GM20431 (cell line): ENCODE measurements at regions not wholly inside any gene's neighbourhood (a gene's known extent, or its start where the extent isn't known, plus 50 kb on each side); places are given as distances from the start of the nearest gene placed in this dataset.
"Not testable (repeated sequence)": the region's sequence is repeated elsewhere in the genome, so short reads cannot be mapped to it uniquely, and the experiment has no call there.

Experiments
- in situ Hi-C: fragments of 300-500 bp; cut with MseI, MboI; formaldehyde crosslinking; loops from one replicate; pipeline ENCODE4 v1.15.0; 2020; ENCODE audit warnings: low sequenced_read_pairs; ENCODE audit not compliant: unreplicated experiment

DNA sequence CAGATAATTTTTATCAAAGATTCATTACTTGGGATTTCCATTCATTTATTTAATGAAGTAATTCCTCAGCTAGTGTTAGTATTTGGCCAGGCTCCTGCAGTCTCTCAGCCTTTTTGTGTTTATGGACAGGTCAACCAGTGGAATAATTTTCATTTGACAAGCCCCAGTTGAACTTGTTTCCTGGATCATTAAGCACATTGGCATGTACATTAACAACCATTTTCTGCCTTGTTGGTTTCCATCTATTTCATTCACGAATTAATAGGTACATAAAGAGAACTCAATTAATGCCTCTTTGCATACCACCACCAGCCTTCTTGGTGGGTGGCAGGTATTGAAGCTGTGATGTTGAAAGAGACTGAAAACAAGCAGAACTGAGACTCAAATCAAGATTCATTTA, 745.2 kb downstream of the KCNA4 start:
- in situ Hi-C loops, result no loop called here

DNA sequence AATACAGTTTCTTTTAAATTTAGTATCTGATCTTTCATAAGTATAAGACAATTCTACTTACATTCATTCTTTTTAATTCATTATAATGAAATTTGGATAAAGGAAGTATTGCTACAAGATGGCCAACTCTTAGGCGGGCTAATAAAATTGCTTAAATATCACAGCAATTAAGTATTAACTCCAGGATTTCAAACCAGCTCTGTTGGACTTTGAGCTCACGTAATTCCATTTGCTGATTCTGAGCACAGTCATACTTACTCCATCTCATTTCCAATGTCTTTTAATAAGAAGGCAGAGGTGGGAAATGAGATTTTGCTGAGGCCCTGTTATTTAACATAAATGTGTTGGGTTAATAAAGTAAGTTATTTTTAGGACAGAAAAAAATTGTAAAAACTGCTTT, 748.1 kb downstream of the KCNA4 start:
- in situ Hi-C loops, result no loop called here

DNA sequence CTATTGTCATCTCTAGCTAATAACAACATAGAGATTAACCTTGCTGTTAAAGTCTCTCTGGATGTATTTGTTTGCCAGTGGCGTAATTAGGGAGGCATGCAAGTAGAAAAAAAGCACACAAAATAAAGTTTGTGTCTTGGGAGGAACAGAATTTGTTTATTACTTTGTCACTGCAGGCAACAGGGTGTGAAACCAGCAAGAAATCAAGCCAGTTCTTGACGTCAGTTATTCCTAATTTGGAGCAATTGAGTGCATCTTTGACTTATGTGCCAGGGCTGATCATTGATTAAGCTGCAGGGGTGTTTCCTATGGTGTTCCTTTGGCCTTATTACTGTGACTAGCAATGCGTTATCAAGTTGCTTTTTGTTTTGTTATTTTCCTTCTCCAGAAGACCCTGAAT, 751.0 kb downstream of the KCNA4 start:
- in situ Hi-C loops, result no loop called here

DNA sequence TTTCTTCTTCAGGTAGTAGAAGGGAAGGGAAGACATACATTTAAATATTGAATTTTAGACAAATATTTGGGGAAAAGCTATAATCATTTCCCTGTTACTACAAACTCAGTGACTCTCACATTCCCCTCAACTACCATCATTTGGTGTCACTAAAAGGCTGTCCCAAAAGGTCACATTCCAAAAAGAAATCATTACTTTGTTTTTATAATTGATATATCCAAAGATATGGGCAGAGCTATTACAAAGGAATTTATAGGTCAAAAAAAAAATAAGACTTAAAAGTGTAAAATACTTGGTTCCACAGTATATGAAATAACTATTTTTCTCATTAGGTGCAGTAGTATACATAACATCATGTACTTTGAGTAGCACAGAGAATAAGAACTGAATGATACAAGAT, 751.4 kb downstream of the KCNA4 start:
- in situ Hi-C loops, result no loop called here

DNA sequence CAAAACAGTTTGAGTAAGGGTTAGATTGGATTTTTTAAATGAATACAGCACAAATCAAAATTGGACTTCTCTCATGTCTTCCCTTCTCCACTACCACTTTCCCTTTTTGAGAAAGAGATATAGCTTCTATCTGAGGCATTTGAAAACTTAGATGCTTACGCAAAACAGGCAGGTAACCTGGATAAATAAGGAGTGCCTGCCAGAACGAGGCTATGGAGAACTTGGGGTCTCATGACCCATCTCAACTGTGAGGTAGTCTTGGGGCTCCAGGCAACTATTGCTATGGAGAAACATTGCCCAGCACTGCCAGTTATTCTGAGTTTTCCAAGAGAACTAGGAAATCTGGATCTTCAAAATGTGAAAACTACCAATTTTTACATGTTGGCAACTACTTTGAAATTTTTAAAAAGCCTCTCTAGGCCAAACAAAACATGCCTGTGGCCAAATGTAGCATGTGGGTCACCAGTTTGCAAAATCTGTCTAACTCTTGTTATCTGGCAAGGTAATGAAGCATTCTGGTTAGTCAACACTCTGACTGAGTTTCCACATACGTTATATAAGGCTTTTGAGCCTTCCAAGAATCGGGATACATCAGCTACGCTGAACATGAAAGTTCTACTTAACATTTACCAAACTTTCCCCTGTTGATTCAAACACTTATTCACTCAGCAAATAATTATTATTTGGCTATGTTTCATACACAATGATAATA, 752.7 kb downstream of the KCNA4 start:
- in situ Hi-C loops, result no loop called here

DNA sequence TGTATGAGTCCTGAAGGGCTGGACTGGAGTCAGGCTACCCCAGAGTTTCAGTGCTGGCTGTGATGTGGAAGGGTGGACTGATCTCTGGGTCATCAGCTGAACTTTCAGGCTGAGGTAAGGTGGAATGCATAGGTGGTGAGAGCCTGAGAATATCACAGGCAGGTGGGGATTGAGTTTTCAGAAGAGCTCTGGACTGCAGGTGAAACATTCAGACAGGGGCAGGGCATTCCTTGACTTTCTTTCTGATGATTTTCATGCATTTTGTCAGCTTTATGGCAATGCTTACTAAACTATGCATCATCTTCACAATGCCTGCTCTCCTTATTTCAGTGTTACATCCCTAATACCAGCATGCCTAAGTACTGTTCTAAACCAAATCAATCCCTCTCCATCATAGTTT, 755.0 kb downstream of the KCNA4 start:
- in situ Hi-C loops, result no loop called here

DNA sequence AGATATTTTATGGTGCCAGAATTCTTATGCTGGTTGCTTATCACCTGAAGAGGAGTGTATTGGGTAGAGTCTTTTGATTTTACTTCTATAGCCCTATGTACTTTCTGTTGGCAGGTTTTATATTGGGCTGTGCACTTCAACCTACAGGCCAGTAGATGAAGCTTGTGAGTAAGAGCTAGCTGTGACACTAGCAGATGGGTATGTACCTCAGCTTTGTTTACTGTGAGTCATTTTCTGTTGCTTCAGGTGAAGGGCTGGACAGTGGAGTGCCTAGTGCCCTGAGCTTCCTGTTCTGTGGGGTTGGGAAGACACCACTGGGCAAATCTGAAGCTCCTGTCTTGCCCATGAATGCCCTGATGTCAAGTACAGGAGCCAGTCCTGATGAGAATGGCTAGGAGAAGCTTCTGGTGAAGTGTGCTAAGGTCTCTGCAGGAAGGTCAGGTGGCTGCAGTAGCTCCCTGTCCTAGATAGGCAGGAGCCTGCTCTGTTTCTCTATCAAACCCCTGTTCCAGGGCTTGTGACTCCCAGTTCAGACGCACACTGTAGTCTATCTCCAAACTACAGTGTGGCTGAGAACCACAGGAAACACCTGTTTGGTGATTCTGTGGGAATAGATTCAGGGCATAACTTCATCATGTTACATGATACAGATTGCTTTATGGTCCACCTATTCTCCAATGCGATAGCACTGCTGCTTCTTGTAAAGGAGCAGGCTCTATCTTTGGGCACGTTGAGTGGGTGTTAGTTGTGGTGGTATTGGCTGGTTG, 755.7 kb downstream of the KCNA4 start:
- in situ Hi-C loops, result no loop called here

DNA sequence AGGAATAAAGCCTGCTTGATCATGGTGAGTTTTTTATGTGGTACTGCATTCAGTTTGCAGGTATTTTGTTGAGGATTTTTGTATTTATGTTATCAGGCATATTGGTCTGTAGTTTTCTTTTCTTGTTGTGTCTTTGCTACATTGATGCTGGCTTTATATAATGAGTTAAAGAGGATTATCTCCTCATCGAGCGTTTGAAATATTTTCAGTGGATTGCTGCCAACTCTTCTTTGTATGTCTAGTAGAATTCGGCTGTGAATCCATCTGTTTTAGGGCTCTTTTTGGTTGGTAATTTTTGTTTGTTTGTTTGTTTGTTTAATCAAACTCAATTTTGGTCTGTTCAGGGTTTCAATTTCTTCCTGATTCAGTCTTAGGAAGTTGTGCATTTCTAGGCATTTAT, 758.4 kb downstream of the KCNA4 start:
- in situ Hi-C loops, result no loop called here

DNA sequence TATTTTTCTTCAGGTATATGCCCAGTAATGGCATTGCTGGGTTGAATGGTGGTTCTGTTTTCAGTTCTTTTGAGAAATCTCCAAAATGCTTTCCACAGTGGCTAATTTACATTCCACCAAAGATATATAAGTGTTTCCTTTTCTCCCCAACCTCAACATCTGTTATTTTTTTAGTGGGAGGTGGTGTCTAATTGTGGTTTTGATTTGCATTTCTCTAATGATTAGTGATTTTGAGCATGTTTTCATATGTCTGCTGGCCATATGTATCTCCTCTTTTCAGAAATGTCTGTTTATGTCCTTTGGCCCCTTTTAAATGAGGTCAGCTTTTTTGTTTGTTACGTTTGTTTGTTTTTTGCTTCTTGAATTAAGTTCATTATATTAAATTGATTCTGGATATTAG, 760.2 kb downstream of the KCNA4 start:
- in situ Hi-C loops, result no loop called here

DNA sequence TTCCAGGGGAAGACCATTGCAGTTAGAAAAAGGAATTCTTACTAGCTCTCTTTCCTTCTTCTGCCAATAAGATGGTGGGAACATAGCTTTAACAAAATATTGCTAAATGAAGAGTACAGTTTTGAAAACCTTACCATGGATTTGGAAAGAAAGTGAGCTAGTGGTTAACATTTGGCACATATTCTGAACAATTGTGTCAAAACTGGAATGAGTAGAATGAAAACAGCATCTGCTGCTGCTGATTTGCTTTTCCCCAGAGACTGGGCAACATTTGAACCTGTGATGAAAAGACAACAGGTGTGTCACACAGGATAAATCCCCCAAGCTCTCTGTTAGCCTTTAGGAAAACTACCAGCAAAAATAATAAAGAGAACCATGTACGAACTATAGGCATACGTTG, 761.4 kb downstream of the KCNA4 start:
- in situ Hi-C loops, result no loop called here

DNA sequence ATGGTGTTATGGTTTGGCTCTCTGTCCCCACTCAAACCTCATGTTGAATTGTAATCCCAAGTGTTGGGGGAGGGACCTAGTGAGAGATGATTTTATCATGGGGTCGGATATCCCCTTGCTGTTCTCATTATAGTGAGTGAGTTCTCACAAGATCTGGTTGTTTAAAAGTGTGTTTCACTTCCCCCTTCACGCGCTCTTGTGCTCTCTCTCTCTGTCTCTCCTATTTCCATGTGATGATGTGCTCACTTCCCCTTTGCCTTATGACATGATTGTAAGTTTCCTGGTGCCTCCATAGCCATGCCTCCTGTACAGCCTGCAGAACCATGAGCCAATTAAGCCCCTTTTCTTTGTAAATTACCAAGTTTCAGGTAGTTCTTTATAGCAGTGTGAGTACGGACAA, 765.1 kb downstream of the KCNA4 start:
- in situ Hi-C loops, result no loop called here

DNA sequence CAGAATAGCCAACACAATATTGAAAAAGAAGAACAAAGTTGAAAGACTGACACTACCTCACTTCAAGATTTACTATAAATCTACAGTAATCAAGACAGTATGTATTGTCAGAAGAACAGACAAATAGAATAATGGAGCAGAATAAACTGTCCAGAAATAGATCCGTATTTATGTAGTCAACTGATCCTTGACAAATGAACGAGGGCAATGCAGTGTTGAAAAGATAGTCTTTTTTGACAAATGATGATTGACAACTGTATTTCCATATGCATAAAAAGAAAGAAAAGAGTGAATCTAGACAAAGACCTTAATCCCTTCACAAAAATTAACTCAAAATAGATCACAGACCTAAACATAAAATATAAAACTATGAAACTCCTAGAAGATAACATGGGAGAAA, 767.1 kb downstream of the KCNA4 start:
- in situ Hi-C loops, result no loop called here

DNA sequence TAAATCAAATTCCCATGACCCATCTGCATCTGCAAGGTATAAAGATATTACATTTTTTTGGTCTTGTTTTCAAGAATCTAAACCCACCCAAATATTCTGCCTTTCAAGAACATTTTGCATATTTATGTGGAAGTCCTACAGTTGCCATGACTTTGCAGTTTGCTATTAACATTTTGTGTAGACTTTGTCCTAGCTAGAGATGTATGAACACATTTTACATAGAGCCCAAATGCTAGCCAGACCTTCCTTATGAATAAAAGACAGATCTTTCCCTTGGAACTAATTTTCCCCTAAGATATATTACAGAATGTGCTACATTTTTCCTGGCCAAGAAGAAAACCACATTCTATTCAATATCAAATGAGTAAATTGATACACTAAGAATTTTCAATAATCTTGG, 772.5 kb downstream of the KCNA4 start:
- in situ Hi-C loops, result no loop called here

DNA sequence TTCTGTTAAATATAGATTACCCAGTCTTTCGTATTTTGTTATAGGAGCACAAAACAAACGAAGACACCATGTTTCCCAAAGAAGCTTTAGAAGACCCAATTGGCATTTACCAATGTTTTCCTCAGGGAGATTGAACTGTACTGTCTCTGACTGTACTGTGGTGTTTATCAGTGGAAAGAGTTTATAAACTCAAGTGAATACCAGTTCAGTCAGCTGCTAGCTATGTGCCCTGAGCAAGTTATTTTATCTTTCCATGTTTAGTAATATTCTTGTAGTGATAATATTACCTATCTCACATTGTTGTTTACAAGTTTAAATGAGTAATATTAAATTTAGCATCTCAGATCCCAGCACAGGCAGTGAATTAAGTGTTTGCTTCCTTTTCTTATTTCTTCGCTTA, 773.2 kb downstream of the KCNA4 start:
- in situ Hi-C loops, result no loop called here

DNA sequence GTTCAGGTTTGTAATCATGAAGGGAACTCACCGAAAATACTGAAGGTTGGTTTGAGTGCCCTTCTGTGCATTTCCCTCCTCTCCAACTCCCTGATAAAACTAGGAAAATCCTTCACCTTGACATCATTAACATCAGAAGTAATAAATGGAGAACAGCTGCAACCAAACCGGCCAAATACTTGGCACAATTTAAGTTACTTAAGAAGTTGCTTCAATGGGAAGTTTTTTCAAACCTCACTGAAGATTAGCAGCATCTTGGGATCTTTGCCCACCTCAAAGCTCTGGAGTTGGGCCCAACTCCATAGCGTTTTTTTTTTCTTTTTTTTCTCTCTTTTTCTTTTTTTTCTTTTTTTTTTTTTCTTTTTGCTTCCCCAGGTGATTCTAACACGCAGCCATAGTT, 784.8 kb downstream of the KCNA4 start:
- in situ Hi-C loops, result no loop called here

DNA sequence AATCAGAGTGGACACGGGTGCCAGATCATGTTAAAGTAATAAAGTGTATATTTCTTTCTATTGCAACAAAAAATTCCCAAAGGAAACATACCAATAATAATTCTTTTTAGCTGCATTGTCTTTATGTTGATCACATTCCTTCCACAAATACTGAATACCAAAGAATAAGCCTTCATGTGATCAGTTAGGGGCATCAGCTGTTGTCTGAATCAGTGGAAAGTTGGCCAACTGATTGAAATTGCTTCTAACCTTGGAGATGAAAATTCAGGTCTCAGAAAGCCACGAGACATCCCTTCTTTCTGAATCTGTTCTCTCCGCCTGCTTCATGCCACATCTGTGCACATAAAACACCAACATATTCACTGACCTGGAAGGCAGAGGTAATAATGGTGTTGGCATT, 785.2 kb downstream of the KCNA4 start:
- in situ Hi-C loops, result no loop called here

DNA sequence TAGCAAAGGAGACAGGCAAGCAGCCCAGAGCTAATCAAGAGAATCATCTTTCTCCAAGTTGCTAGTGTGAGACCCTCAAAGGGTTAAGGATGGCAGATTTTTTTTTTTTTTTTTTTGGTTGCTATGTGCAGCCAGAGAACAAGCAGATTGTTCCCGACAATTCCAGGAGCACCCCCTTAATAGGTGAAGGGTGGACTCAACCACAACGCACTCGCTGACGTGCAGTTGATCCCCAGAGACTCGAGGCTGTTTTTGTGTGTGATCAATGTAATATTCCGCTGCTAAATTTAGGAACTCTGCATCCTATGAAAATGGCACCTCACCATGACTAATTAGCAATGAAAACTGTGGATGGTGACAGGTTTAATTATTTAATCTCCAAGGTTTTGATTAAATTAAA, 789.0 kb downstream of the KCNA4 start:
- in situ Hi-C loops, result no loop called here

DNA sequence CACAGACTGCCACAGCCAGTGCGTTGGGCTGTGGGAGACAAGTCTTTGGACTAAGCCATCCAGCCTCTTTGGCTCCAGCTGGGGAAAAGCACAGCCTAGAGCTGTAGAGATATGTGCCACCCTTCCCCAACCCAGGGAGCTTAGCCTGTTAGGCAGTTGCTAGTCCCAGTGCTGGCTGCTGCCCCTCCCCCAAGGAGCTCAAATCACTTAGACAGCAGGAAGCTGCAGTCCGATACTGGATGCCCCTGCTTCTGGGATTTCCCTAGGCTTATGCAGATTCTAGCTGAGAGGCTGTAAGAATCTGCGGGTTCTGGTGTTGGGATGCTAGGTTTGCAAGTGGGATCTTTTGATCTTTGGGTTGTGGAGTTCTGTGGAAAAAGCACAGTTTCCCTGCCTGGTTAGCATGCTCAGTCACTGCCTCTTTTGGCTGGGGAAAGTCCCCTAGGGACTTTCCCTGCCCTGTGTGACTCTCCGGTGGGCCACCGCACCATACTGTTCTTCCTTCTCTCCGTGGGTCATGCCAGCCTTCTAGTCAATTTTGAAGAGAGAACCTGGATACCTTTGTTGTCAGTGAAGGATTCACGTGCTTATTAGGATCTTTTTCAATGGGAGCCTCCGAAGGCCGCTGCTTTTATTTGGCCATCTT, 792.0 kb downstream of the KCNA4 start:
- in situ Hi-C loops, result no loop called here

DNA sequence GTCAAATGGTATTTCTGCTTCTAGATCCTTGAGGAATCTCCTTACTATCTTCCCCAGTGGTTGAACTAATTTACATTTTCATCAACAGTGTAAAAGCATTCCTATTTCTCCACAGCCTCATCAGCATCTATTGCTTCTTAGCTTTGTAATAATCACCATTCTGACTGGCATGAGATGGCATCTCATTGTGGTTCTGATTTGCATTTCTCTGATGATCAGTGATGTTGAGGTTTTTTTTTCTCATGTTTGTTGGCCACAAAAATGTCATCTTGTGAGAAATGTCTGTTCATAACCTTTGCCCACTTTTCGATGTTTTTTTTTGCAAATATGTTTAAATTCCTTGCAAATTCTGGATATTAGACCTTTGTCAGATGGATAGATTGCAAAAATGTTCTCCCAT, 797.3 kb downstream of the KCNA4 start:
- in situ Hi-C loops, result not testable (repeated sequence)

DNA sequence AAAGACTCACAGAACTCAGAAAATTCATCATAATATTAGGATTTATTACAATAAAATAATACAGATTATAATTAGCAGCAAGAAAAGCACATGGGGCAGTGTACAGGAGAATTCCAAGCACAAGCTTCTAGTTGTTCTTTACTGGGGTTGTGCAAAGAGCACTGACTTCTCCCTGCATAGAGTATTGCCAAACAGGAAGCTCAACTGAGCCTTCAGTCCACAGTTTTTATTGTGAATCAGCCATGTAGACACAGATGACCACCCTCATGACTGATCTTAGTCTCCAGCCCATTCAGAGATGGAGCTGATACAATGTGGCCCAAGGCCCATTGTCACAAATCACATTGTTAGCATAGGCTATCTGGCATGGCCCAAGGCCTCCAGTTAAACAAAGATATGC, 798.9 kb downstream of the KCNA4 start:
- in situ Hi-C loops, result no loop called here

DNA sequence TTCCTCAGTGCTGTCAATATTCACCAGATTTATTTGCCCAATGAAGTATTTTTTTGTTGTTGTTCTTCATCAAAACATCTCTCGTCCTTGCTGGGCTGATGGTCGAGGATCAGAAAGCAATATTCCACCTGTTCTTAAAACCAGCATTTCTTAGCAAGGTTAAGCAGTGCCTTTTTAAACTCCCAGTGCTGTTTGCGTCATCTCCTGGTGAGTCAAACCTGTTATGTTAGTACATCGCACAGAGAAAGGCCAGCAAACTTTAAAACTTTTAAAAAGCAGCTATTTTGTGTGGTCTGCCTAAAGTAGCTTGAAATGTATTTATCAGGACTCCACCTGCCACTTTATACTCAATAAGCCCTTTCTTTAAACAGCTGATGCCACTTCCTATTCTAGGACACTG, 802.0 kb downstream of the KCNA4 start:
- in situ Hi-C loops, result no loop called here
